AML-193 (cell line): ENCODE measurements at regions not wholly inside any gene's neighbourhood (a gene's known extent, or its start where the extent isn't known, plus 50 kb on each side); places are given as distances from the start of the nearest gene placed in this dataset.

Source experiments
- DNase-seq, 2 experiments: peaks; one replicate each; lab custom pipeline; 2025; lab: John Stamatoyannopoulos, UW

GRCh38 chr20:62562831-62563230 is 79.5 kb upstream of the SLCO4A1 start:
- DNase-seq: no peak

DNA sequence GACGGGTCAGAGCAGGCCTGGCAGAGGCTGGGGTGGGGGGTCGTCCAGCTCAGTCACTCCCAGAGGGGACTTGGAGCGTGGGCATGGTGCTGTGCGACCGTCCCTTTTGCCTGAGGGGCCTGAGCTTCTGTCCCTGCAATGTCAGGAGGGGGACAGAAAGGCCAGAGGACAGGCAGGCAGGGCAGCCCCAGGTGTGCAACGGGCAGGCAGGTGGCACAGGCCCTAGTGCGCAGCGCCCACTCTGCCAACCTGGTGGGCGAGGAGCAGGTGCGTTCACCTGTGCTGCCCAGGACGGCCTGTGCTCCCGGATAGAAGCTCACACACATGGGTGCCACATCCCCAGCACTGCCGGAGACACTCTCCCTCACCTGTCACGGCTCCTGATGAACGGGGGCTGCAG is 78.7 kb upstream of the SLCO4A1 start:
- no peak for DNase-seq

GRCh38 chr20:62564456-62565245 is 77.7 kb upstream of the SLCO4A1 start:
- DNase-seq: no peak

- DNase-seq: no peak
Measured at GRCh38 chr20:62566266-62566665, 76.0 kb upstream of the SLCO4A1 start.

- DNase-seq: no peak
Measured at GRCh38 chr20:62566771-62567170, 75.5 kb upstream of the SLCO4A1 start.

GRCh38 chr20:62567246-62568044 is 74.9 kb upstream of the SLCO4A1 start:
- no peak for DNase-seq

DNA sequence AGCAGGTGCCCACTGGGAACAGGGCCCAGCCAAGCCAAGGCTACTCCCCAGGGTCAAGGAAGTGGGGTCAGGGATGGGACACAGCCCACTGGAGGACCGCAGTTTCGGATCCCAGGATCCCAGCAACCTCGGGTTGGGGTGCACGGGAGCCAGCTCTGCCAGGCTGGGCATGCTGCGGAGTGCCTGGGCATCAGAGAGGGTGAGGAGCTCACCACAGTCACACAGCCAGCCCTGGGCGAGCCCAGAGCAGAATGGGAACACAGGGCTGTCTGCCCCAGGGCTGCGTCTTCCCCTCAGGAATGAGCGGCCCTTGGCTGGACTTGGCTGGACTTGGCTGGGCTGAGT is 74.3 kb upstream of the SLCO4A1 start:
- no peak for DNase-seq

DNA sequence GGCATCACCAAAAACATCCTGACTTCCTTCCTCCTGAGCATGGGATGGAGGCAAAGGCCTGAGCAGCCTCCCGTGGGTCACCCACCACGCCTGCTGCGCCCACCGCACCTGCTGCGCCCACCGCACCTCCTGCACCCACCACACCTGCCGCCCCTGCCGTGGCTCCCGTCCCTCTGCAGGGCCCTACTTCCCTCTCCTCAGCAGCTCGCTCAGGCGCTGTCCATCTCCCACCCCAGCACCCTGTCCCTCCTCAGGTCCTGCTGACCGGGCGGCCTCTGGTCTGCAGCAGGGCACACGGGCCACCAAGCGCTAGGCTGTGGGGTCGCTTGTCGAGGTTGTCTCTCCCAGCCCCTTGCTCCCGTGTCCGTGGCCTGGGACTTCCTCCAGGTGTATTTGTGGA is 72.7 kb upstream of the SLCO4A1 start:
- DNase-seq: no peak

- no peak for DNase-seq
Measured at GRCh38 chr20:62570403-62570802, 71.9 kb upstream of the SLCO4A1 start.

DNA sequence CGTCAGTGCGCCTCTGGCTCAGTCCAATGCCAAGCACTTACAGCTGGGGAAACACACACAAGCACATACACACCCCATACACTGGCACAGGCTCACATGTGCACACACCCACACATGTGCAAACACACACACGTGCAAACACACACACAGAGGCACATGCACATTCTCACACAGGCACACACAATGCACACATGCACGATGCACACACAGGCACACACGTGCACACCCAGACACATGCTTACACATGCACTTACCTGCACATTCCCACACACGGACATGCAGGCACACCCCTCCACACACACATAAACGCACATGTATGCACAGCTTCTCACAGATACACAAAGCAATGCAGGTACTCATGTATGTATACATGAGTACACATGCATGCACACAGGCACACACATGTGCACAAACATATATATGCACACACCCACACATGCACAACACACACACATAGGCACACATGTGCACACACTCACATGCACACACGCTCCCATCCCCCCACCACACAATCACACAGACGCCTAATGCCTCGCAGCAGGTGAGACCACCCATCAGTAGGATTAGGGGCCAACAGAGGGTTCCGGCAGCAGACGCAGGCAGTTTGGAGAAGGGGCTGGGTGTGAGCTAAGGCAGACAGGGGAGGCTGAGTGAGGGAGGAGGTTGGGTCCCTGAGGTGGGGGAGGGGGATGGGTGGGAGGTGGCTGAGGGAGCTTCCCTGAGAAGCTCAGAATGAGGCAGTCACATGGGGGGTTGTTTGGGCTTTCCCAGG is 71.2 kb upstream of the SLCO4A1 start:
- DNase-seq: no peak

DNA sequence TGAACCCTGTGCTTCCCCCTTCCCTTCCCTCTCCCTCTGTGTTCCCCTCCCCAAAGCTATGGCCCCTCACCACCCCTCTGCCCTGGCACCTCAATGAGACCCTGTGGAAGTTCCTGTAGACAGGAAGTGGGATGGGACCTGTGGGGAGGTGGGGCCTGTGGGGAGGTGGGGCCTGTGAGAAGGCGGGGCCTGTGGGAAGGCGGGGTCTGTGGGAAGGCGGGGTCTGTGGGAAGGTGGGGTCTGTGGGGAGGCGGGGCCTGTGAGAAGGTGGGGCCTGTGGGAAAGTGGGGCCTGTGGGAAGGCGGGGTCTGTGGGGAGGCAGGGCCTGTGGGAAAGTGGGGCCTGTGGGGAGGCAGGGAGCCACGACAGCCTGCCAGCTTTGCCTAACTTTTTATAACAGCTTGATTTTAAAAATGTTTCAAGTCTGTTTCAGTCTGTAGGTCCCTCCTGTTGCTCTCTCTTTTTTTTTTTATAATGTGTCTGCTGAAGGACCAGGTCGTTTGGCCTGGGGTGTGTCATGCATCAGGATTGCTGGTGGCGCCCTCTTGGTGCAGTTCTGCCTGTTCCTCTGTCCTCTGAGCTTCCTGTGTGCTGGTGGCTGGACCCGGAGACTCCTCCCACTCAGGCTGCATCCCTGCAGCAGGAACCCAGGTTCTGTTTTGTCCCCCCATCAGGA is 70.5 kb upstream of the SLCO4A1 start:
- DNase-seq: peak in 1 of 2 experiments; percentile 18

DNA sequence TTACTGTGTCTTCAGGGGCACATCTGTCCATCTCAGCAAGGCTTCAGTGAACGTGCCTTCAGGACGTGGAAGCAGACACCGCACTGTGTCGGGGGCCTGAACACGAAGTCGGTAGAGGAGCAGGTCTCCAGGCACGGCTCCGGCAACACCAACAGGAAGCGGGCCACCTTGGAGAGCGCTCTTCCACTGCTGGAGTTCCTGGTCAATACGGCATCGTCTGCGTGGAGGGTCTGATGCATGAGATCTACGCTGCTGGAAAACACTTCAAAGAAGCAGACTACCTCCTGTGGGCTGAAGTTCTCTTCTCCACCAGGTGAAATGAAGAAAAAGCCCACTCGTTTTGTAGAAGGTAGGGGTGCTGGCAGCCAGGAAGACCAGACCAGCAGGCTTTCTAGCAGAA is 69.3 kb upstream of the SLCO4A1 start:
- no peak for DNase-seq

- DNase-seq: no peak
Measured at GRCh38 chr20:62573817-62574216, 68.5 kb upstream of the SLCO4A1 start.

DNA sequence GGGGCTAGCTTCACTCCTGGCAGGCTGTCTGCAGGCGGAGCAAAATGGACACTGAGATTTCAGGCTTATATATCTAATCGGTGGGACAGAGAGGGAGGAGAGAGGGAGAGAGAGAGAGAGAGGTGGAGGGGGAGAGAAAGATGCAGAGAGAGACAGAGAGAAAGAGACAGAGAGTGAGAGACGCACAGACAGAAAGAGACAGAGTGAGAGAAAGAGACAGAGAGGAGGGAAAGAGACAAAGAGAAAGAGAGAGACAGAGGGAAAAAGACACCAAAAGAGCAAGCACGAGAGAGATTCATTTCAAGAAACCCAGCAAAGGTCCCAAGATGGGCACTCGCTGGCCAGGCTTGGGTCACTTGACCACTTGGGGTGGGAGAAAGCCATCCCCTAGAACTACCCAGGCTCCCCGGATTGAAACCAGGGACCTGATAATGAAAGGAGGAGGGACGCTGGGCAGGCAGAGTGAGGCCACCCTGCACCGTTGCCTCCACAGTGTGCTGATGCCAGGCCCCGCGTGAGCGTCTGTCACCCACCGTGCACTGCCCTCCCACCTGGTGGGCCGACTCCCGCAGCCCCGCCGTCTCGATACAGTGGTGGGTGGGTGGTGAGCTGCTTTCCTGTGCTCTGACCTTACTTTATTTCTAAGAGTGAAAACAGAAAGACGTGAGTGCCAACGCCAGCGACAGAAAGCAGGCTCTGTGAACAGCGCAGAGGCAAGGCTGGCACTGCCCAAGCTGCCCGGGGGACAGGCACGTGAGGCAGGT is 67.9 kb upstream of the SLCO4A1 start:
- DNase-seq: no peak

DNA sequence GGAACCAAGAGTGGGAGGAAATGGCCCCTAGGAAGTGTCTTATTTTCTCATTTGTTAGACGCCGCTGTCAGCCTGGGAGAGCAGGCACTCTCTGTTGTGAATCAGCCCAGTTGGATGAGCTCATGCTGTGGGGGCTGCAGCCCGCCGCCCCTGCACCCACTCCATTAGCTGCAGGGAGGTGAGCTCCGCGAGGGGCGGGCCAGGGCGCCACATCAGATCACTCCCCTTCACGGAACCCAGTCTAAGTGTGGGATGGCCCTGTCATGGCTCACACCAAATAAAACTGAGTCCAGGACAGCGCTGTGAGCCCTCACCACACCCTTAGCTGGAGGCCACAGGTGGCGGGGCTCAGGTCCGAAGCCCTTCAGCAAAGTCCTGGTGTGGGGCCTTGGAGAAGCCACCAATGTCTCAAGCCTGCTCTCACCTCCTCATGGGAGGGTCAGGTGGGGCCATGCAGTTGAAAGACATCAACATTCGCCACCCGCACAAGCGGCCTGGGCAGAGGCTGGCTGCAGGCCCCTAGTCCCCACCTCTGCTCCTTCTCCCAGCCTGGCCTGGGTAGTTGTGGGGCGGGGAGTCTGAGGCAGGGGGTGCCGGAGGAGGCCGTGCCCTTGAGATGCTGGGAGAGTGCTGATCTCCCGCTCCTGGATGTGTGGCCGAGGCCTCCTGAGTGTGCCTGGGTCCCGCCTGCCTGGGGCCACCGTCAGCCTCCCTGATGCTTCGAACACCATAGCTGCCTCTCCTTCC is 66.2 kb upstream of the SLCO4A1 start:
- no peak for DNase-seq

DNA sequence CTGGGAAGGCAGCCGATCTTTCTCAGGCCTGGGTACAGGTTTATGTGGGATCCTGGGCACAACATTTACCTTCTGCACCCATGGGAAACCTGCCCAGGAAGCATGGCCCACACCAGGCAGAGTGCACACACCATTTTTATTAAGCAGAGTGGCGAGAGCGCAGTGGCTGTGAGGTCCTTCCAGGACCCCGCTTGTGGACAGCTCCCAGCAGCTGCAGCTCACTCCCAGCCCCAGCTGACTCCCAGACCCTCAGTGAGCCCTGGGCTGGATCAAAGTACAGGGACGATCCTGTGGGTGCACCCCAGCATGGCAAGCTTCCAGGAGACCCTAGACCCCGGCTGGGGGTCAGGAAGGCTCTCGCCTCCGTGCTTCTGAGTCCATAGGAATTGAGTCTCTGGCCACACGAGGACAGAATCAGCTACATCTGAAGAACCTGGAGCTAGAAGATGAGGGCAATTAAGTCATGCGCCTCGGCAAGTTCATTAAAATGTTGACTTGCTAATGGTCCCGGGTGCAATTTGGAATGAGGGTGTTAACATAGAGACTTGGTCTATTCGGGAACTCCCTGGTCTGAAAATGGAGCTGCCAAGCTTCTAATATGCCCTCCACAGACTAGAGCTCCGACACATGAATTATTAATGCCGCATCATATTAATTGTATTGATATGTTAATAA is 65.4 kb upstream of the SLCO4A1 start:
- no peak for DNase-seq

DNA sequence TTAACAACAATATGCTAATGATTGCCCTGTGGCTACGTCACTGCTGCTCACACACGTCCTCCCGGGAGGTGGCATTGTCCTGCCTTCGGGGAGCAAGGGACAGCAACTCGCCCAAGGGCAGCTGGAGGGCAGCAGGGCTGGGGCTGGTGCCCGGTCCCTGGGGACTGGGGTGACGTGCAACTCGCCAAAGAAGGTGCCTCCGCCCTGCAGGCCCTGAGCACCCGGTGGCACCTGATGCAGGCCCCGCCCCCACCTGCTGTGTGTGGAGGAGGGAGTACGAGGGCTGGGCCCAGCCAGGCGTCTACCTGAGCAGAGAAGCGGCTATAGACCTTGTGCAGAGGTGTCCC is 64.8 kb upstream of the SLCO4A1 start:
- no peak for DNase-seq

DNA sequence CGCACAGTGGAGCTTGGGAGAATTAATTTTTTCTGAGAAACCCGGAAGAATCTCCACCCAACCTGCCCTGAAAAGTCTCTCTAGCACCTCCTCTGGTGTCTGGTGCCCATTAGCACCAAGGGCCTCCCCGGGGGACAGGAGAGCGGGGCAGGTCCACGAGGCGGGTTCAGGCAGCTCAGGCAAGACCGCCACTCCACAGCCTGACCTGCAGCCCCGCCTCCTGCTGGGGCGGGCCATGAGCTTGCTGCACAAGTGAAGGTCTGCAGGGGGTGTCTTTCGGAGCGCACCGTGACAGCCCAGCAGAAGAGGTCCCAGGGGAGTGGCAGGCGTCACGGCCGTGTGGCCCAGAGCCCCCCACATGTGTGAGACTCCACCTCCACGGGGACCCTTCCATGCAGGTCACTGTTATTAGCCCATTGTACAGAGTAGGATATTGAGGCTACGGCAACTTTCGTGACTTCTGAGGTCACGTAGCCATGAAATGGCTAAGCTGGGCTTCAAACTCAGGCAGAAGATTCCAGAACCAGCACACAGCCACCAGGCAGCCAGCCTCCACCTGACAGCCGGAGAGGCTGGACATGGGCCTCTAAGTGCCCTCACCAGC is 63.9 kb upstream of the SLCO4A1 start:
- DNase-seq: no peak

- DNase-seq: no peak
Measured at GRCh38 chr20:62580052-62580451, 62.3 kb upstream of the SLCO4A1 start.

DNA sequence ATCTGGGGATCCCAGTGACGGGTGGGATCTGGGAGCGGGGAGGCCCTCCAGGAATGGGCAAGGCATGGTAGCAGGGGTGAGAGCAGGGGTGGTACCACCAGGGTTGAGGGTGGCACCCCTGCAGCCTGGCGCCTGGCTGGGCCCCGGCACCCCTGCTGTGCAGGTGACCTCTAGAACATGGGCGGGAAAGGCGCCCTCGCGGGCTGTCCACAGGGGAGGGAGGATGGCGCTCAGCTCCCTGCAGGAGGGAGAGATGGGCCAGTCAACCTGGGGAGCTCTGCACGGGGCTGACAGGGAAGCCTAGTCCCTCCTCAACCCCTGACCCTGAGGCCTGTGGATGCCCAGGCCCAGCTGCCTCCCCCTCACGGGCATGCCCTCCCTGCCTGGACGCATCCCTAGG is 61.6 kb upstream of the SLCO4A1 start:
- no peak for DNase-seq
